Forelimb muscle (tissue), 1 donor: ENCODE measurements at regions not wholly inside any gene's neighbourhood (a gene's known extent, or its start where the extent isn't known, plus 50 kb on each side); places are given as distances from the start of the nearest gene placed in this dataset.
A peak's percentile ranks its signal among the peaks of the same experiment; 100 is the strongest.

Experiments used
- DNase-seq: peaks from one replicate; pipeline ENCODE4 v3.0.0-alpha.2; 2013; ENCODE audit warnings: low read depth

GRCh38 chr4:138663883-138664282 is 351.7 kb upstream of the NOCT start:
- DNase-seq = no peak

GRCh38 chr4:138659812-138660316 is 355.7 kb upstream of the NOCT start:
- DNase-seq = no peak

- DNase-seq = no peak
Observed at GRCh38 chr4:138659037-138659811, 356.4 kb upstream of the NOCT start.

GRCh38 chr4:138658518-138658917 is 357.1 kb upstream of the NOCT start:
- DNase-seq = no peak

GRCh38 chr4:138656990-138657389 is 358.6 kb upstream of the NOCT start:
- peak; percentile 66 for DNase-seq

- no peak for DNase-seq
Observed at GRCh38 chr4:138655985-138656384, 359.6 kb upstream of the NOCT start.

GRCh38 chr4:138655286-138655685 is 360.3 kb upstream of the NOCT start:
- DNase-seq = no peak

GRCh38 chr4:138650929-138651448 is 364.6 kb upstream of the NOCT start:
- peak; percentile 63 for DNase-seq

GRCh38 chr4:138650495-138650894 is 365.1 kb upstream of the NOCT start:
- no peak for DNase-seq

GRCh38 chr4:138647433-138647832 is 368.1 kb upstream of the NOCT start:
- no peak for DNase-seq

- no peak for DNase-seq
Observed at GRCh38 chr4:138646383-138646782, 369.2 kb upstream of the NOCT start.

- DNase-seq = no peak
Observed at GRCh38 chr4:138645289-138645688, 370.3 kb upstream of the NOCT start.

- DNase-seq = no peak
Observed at GRCh38 chr4:138644322-138644721, 371.3 kb upstream of the NOCT start.

- no peak for DNase-seq
Observed at GRCh38 chr4:138643827-138644226, 371.8 kb upstream of the NOCT start.

GRCh38 chr4:138639018-138639741 is 376.4 kb upstream of the NOCT start:
- DNase-seq = no peak

GRCh38 chr4:138636781-138637180 is 378.8 kb upstream of the NOCT start:
- no peak for DNase-seq

- no peak for DNase-seq
Observed at GRCh38 chr4:138634915-138635314, 380.7 kb upstream of the NOCT start.

GRCh38 chr4:138633580-138633904 is 382.0 kb upstream of the NOCT start:
- no peak for DNase-seq

GRCh38 chr4:138632856-138633579 is 382.6 kb upstream of the NOCT start:
- no peak for DNase-seq

GRCh38 chr4:138630666-138631065 is 384.9 kb upstream of the NOCT start:
- DNase-seq = no peak

- DNase-seq = no peak
Observed at GRCh38 chr4:138629669-138630068, 385.9 kb upstream of the NOCT start.

- no peak for DNase-seq
Observed at GRCh38 chr4:138627096-138627495, 384.9 kb upstream of the SLC7A11 start.
